Endodermal cell (in vitro differentiated cells): ENCODE measurements at regions not wholly inside any gene's neighbourhood (a gene's known extent, or its start where the extent isn't known, plus 50 kb on each side); places are given as distances from the start of the nearest gene placed in this dataset.
A peak's percentile ranks its signal among the peaks of the same experiment; 100 is the strongest.

Source experiments
- DNase-seq: peaks from one replicate; pipeline ENCODE4 v3.0.0-alpha.2; 2017
- H3K27ac ChIP-seq: 2 replicates; pipeline ENCODE4 v1.5.1; 2013; ENCODE audit warnings: mild to moderate bottlenecking, low read depth, low read length, moderate library complexity
- H3K27me3 ChIP-seq: 2 replicates; pipeline ENCODE4 v1.6.1; 2013; ENCODE audit warnings: mild to moderate bottlenecking, low read length, moderate library complexity; ENCODE audit not compliant: insufficient read depth, control insufficient read depth, poor library complexity, severe bottlenecking
- H3K36me3 ChIP-seq: 2 replicates; pipeline ENCODE4 v1.7.0; 2013; ENCODE audit warnings: mild to moderate bottlenecking, low read length, moderate library complexity; ENCODE audit not compliant: control insufficient read depth, insufficient read depth
- H3K4me1 ChIP-seq: one replicate; pipeline ENCODE4 v1.7.0; 2013; ENCODE audit warnings: low read length; ENCODE audit not compliant: control insufficient read depth, insufficient read depth
- H3K4me3 ChIP-seq: 2 replicates; pipeline ENCODE4 v1.5.1; 2013; ENCODE audit warnings: mild to moderate bottlenecking, low read length, moderate library complexity
- H3K9ac ChIP-seq: 2 replicates; pipeline ENCODE4 v1.6.1; 2013; ENCODE audit warnings: mild to moderate bottlenecking, low read length, moderate library complexity; ENCODE audit not compliant: poor library complexity, severe bottlenecking; ENCODE audit errors: extremely low read depth
- H3K9me3 ChIP-seq: 2 replicates; pipeline ENCODE4 v1.6.1; 2013; ENCODE audit warnings: mild to moderate bottlenecking, low read length, moderate library complexity; ENCODE audit not compliant: control insufficient read depth
- H3K27ac Mint-ChIP-seq: 2 replicates; pipeline ENCODE4 v1.8.0; 2020; ENCODE audit warnings: mixed read lengths
- H3K27me3 Mint-ChIP-seq: 2 replicates; pipeline ENCODE4 v1.8.0; 2021; ENCODE audit warnings: mild to moderate bottlenecking, mixed read lengths; ENCODE audit not compliant: insufficient read depth
- H3K36me3 Mint-ChIP-seq: 2 replicates; pipeline ENCODE4 v1.8.0; 2020; ENCODE audit warnings: low read depth, mixed read lengths
- H3K4me1 Mint-ChIP-seq: 2 replicates; pipeline ENCODE4 v1.8.0; 2020; ENCODE audit warnings: mixed read lengths
- H3K4me3 Mint-ChIP-seq: 2 replicates; pipeline ENCODE4 v1.8.0; 2020; ENCODE audit warnings: mild to moderate bottlenecking, moderate library complexity, mixed read lengths
- H3K9me3 Mint-ChIP-seq: 2 replicates; pipeline ENCODE4 v1.8.0; 2020; ENCODE audit warnings: mild to moderate bottlenecking, mixed read lengths
- CTCF ChIP-seq: fragments of 200-600 bp; sonication (generic); conservative IDR thresholded peaks from 2 replicates; pipeline ENCODE4 v1.5.0; 2021; ENCODE audit warnings: antibody characterized with exemption, mild to moderate bottlenecking
- WGBS, 2 experiments: methylation state at CpG; one replicate each; pipeline versions ENCODE4 v1.1.5 to v1.1.7; 2013; ENCODE audit warnings: missing lambda C conversion rate in 2 of 2, mixed read lengths in 1 of 2; ENCODE audit not compliant: insufficient coverage in 1 of 2, insufficient read length in 1 of 2; 5-methylcytosine and 5-hydroxymethylcytosine counted together

GRCh38 chr2:128522829-128523228 lies 204.2 kb upstream of the HS6ST1 start:
- H3K36me3 Mint-ChIP-seq: no peaks in the 10 kb centered on the region

DNA sequence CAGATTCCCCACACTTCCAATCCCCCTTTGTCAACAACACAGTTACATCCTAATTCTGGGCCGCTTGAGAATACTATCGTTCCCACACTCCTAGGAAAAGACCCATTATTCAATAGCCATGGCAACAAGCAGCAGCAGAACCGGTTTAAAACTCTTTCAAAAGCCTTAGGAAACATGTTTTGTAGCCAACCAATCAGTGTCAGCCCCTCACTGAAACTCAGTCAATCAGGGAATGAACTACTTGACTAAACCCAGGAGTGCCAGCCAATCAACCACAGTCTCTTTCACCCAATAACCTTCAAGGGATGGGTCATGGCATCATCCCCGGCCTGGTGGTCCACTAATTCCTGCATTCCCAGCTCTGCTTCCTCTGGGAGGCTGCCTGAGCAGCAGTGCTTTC lies 204.8 kb upstream of the HS6ST1 start:
- no peak overlapping the region for H3K27ac ChIP-seq
- Mint-ChIP-seq H3K4me3 (no peak overlapping the region), H3K9me3 (peaks cover 7% of the 10 kb centered on the region), H3K36me3 (no peaks in the 10 kb centered on the region), H3K27ac (no peak overlapping the region), H3K27me3 (peaks cover 1% of the 10 kb centered on the region), H3K4me1 (peaks cover 11% of the 10 kb centered on the region)
- 84 to 92% methylated on average over 4 of the region's 4 CpGs for WGBS, 2 experiments
- no peaks in the 10 kb centered on the region for H3K36me3 ChIP-seq
- H3K27me3 ChIP-seq: no peaks in the 10 kb centered on the region
- no peak for TF ChIP-seq CTCF
- peaks cover 2% of the 10 kb centered on the region for H3K4me1 ChIP-seq
- H3K9ac ChIP-seq: no peak overlapping the region
- peak; percentile 56 for DNase-seq
- H3K4me3 ChIP-seq: no peak overlapping the region
- no peaks in the 10 kb centered on the region for H3K9me3 ChIP-seq

More at GRCh38 chr2:128522829-128523228, 204.2 kb upstream of the HS6ST1 start:
- H3K27me3 ChIP-seq: no peaks in the 10 kb centered on the region
- no peak overlapping the region for H3K27ac Mint-ChIP-seq
- no peak overlapping the region for H3K4me3 ChIP-seq
- no peak overlapping the region for H3K27ac ChIP-seq
- WGBS, 2 experiments: 100% methylated on average over 3 of the region's 7 CpGs; no CpG with 5 or more reads in 1 of the 2 experiments
- no peak overlapping the region for H3K4me3 Mint-ChIP-seq
- H3K9me3 ChIP-seq: no peaks in the 10 kb centered on the region
- no peaks in the 10 kb centered on the region for H3K36me3 ChIP-seq
- no peak for DNase-seq
- no peak overlapping the region for H3K9ac ChIP-seq
- H3K4me1 Mint-ChIP-seq: peaks cover 11% of the 10 kb centered on the region
- H3K4me1 ChIP-seq: no peaks in the 10 kb centered on the region
- peaks cover 7% of the 10 kb centered on the region for H3K9me3 Mint-ChIP-seq
- TF ChIP-seq CTCF: no peak
- peaks cover 1% of the 10 kb centered on the region for H3K27me3 Mint-ChIP-seq

DNA sequence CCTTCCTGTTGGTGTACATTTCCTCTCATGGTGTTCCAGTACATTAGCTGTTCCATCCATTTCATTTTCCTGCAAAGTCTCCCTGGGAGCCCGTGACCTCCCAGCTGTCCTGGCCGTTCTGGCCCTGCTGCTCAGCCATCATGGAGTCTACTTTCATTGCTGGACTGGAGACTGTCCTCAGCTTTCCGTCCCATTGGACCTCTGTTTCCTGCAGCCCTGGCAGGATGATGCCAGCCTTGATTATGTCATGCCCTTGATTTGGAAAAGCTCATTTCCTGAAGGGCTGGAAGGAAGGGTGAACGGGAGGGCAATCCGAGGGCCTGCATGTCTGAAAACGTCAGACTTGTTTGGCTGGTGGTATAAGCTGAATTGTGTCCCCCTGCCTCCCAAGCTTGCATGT lies 205.5 kb upstream of the HS6ST1 start:
- Histone ChIP-seq H3K9ac (no peak overlapping the region), H3K9me3 (no peaks in the 10 kb centered on the region), H3K36me3 (no peaks in the 10 kb centered on the region), H3K4me3 (no peak overlapping the region), H3K27me3 (no peaks in the 10 kb centered on the region), H3K27ac (no peak overlapping the region), H3K4me1 (peaks cover 4% of the 10 kb centered on the region)
- TF ChIP-seq CTCF: no peak
- Mint-ChIP-seq H3K27ac (no peak overlapping the region), H3K4me3 (no peak overlapping the region), H3K4me1 (peaks cover 6% of the 10 kb centered on the region), H3K9me3 (peaks cover 7% of the 10 kb centered on the region), H3K36me3 (no peaks in the 10 kb centered on the region), H3K27me3 (peaks cover 1% of the 10 kb centered on the region)
- 91 to 97% methylated on average over 6 of the region's 6 CpGs for WGBS, 2 experiments
- DNase-seq: no peak
